GM12878 (cell line): ENCODE measurements at regions not wholly inside any gene's neighbourhood (a gene's known extent, or its start where the extent isn't known, plus 50 kb on each side); places are given as distances from the start of the nearest gene placed in this dataset.

ENCODE experiments used
- ATAC-seq: fragments of 200-7000 bp; cut with Tn5 transposase; 3 replicates; pipeline ENCODE4 v1.9.1; 2020; ENCODE audit warnings: mild to moderate bottlenecking, moderate library complexity
- BruUV-seq: library from RNA; stranded (reverse); fragments of 400-500 nt; replicated peaks from 2 replicates; lab custom pipeline; 2021; lab: Mats Ljungman, UMichigan
- CTCF ChIA-PET: fragments of 300-600 bp; sonication (Branson Sonifier 250); formaldehyde crosslinking; extraction: SDS; loops from one replicate; lab custom pipeline; 2021; ENCODE audit warnings: inconsistent platforms; lab: Yijun Ruan, JAX
- POLR2A ChIA-PET: fragments of 350-600 bp; formaldehyde crosslinking; extraction: SDS; loops from one replicate; lab custom pipeline; 2021; ENCODE audit warnings: inconsistent platforms; lab: Charles Lee
- RAD21 ChIA-PET: fragments of 300-600 bp; sonication (Branson Sonifier 250); formaldehyde crosslinking; loops from one replicate; lab custom pipeline; 2023; ENCODE audit warnings: antibody characterized with exemption; ENCODE audit not compliant: unreplicated experiment; lab: Charles Lee
- SMC1A ChIA-PET: fragments of 300-600 bp; sonication (Branson Sonifier 250); formaldehyde crosslinking; loops from one replicate; lab custom pipeline; 2023; ENCODE audit not compliant: unreplicated experiment, uncharacterized antibody; lab: Charles Lee
- DNase-seq: peaks from one replicate; pipeline ENCODE4 v3.0.0-alpha.2; 2011; ENCODE audit warnings: low read depth, low spot score
- FAIRE-seq: peaks from 3 replicates; lab custom pipeline; 2011; peaks lifted over from hg19 to GRCh38; lab: Jason Lieb, UNC
- H2AFZ ChIP-seq: 2 replicates; pipeline ENCODE4 v1.6.0; 2011; ENCODE audit warnings: low read depth, low read length, control low read depth; ENCODE audit not compliant: control insufficient read depth
- H3K27ac ChIP-seq: 2 replicates; pipeline ENCODE4 v1.5.1; 2011; ENCODE audit warnings: control low read depth; ENCODE audit not compliant: control insufficient read depth, insufficient read depth
- H3K27me3 ChIP-seq, 2 experiments: replicated peaks in 1 of 2; 2 replicates each; pipeline versions ENCODE4 v1.6.0 to v1.6.1; 2011; ENCODE audit warnings: low read length in 1 of 2; ENCODE audit not compliant: control insufficient read depth in 2 of 2, insufficient read depth in 2 of 2
- H3K36me3 ChIP-seq, 2 experiments: 2 replicates each; pipeline ENCODE4 v1.5.1; 2011; ENCODE audit warnings: low read length in 1 of 2; ENCODE audit not compliant: control insufficient read depth in 2 of 2, insufficient read depth in 2 of 2
- H3K4me1 ChIP-seq: 2 replicates; pipeline ENCODE4 v1.6.1; 2011; ENCODE audit warnings: mild to moderate bottlenecking, low read length, moderate library complexity, mixed read lengths; ENCODE audit not compliant: control insufficient read depth, insufficient read depth
- H3K4me2 ChIP-seq: 2 replicates; pipeline ENCODE4 v1.6.0; 2011; ENCODE audit warnings: control low read depth; ENCODE audit not compliant: control insufficient read depth, insufficient read depth
- H3K4me3 ChIP-seq: fragments of 200-600 bp; sonication (generic); 2 replicates; pipeline ENCODE4 v1.5.1; 2016
- H3K79me2 ChIP-seq: 2 replicates; pipeline ENCODE4 v1.6.0; 2011; ENCODE audit warnings: low read length; ENCODE audit not compliant: control insufficient read depth, insufficient read depth
- H3K9ac ChIP-seq: 2 replicates; pipeline ENCODE4 v1.8.0; 2011; ENCODE audit warnings: low read length, control low read depth, mixed read lengths; ENCODE audit not compliant: control insufficient read depth, insufficient read depth
- H3K9me3 ChIP-seq: replicated peaks from 3 replicates; pipeline ENCODE4 v1.5.1; 2011; ENCODE audit warnings: mild to moderate bottlenecking, low read length; ENCODE audit not compliant: control insufficient read depth, insufficient read depth
- H4K20me1 ChIP-seq: 2 replicates; pipeline ENCODE4 v1.6.0; 2011; ENCODE audit not compliant: control insufficient read depth, insufficient read depth
- BCL11A ChIP-seq: IDR thresholded peaks from 2 replicates; pipeline ENCODE4 v1.6.1; 2011; ENCODE audit warnings: low read depth, low read length
- E4F1 ChIP-seq: fragments of 450-650 bp; IDR thresholded peaks from 2 replicates; pipeline ENCODE4 v1.6.1; 2018; ENCODE audit warnings: borderline replicate concordance, mild to moderate bottlenecking; ENCODE audit not compliant: partially characterized antibody
- EED ChIP-seq: sonication (generic); IDR thresholded peaks from 2 replicates; pipeline ENCODE4 v1.6.1; 2016; ENCODE audit warnings: antibody characterized with exemption, low read depth
- ETV6 ChIP-seq, 2 experiments: fragments of 450-650 bp in 1 of 2; IDR thresholded peaks in 1 of 2; conservative IDR thresholded peaks in 1 of 2; 2 replicates each; pipeline ENCODE4 v1.6.1; 2014; ENCODE audit warnings: antibody characterized with exemption in 1 of 2, borderline replicate concordance in 1 of 2, low read depth in 1 of 2, mild to moderate bottlenecking in 1 of 2, moderate library complexity in 1 of 2
- IKZF1 ChIP-seq: fragments of 450-650 bp; conservative IDR thresholded peaks from 2 replicates; pipeline ENCODE4 v1.6.1; 2017; ENCODE audit warnings: antibody characterized with exemption, mild to moderate bottlenecking
- NBN ChIP-seq: fragments of 450-650 bp; IDR thresholded peaks from 2 replicates; pipeline ENCODE4 v1.6.1; 2016
- POLR2A ChIP-seq: IDR thresholded peaks from 2 replicates; pipeline ENCODE4 v1.6.1; 2011; ENCODE audit warnings: low read depth, mild to moderate bottlenecking, low read length
- SIN3A ChIP-seq: IDR thresholded peaks from 2 replicates; pipeline ENCODE4 v1.6.1; 2012; ENCODE audit warnings: low read depth, low read length, improper control_type of control experiment
- SKIL ChIP-seq: fragments of 450-650 bp; IDR thresholded peaks from 2 replicates; pipeline ENCODE4 v1.6.1; 2017; ENCODE audit warnings: mild to moderate bottlenecking, low read depth, inconsistent platforms; ENCODE audit not compliant: poor library complexity, severe bottlenecking
- SMAD1 ChIP-seq: fragments of 450-650 bp; IDR thresholded peaks from 2 replicates; pipeline ENCODE4 v1.6.1; 2018; ENCODE audit warnings: mild to moderate bottlenecking, low read depth; ENCODE audit not compliant: partially characterized antibody
- SUPT20H ChIP-seq: IDR thresholded peaks from 2 replicates; pipeline ENCODE4 v1.6.1; 2011; ENCODE audit warnings: low read depth, mild to moderate bottlenecking, low read length, moderate library complexity, borderline replicate concordance; ENCODE audit not compliant: control insufficient read depth
- SUZ12 ChIP-seq: fragments of 200-600 bp; sonication (generic); IDR thresholded peaks from one replicate; pipeline ENCODE4 v1.6.1; 2018; ENCODE audit warnings: antibody characterized with exemption, mild to moderate bottlenecking; ENCODE audit not compliant: unreplicated experiment
- WRNIP1 ChIP-seq: IDR thresholded peaks from 2 replicates; pipeline ENCODE4 v1.6.1; 2011; ENCODE audit warnings: low read depth, low read length, improper control_type of control experiment, borderline replicate concordance
- ZNF592 ChIP-seq: fragments of 450-650 bp; IDR thresholded peaks from 2 replicates; pipeline ENCODE4 v1.6.1; 2017; ENCODE audit warnings: mild to moderate bottlenecking, moderate library complexity
- ZSCAN29 ChIP-seq: fragments of 450-650 bp; IDR thresholded peaks from 2 replicates; pipeline ENCODE4 v1.6.1; 2017; ENCODE audit warnings: mild to moderate bottlenecking, moderate library complexity
- WGBS: methylation state at CpG from one replicate; pipeline ENCODE4 v1.1.6; 2016; ENCODE audit warnings: low lambda C conversion rate; ENCODE audit not compliant: insufficient replicate concordance, insufficient coverage; ENCODE audit errors: missing lambda C conversion rate; 5-methylcytosine and 5-hydroxymethylcytosine counted together
- in situ Hi-C: fragments of 300-500 bp; cut with MboI; formaldehyde crosslinking; loops from 9 replicates; pipeline ENCODE4 v1.14.3; 2018; ENCODE audit warnings: mixed read lengths
- intact Hi-C: fragments of 100-400 bp; cut with micrococcal nuclease; formaldehyde crosslinking; loops from one replicate; pipeline ENCODE4 v1.14.2; 2022; ENCODE audit not compliant: unreplicated experiment

GRCh38 chr16:85188822-85189672, 76.8 kb upstream of the CIBAR2 start:
- H3K9ac ChIP-seq, result no peak overlapping the region
- H4K20me1 ChIP-seq, result no peaks in the 10 kb centered on the region
- ChIA-PET SMC1A (interaction anchor here (1.3 kb wide), 1 partner anchor 38 kb away, joined by 5 read pairs; no protein-coding TSS in a partner anchor), CTCF (interaction anchor here (0.9 to 1.3 kb wide), 2 partner anchors 57 to 63 kb away, joined by 5 read pairs; no protein-coding TSS in a partner anchor), POLR2A (interaction anchor here (0.5 kb wide), 1 partner anchor 487 kb away, joined by 3 read pairs; no protein-coding TSS in a partner anchor), RAD21 (no interaction called here)
- no peak overlapping the region for H3K4me2 ChIP-seq
- in situ Hi-C loops (no loop called here), intact Hi-C loops (no loop called here)
- H3K27ac ChIP-seq, result no peak overlapping the region
- ATAC-seq (no peak), DNase-seq (no peak), FAIRE-seq (no peak)
- no peaks in the 10 kb centered on the region for H3K79me2 ChIP-seq
- peaks cover 0 to 1% of the 10 kb centered on the region in 2 experiments; a peak in 1 of 4 replicates for H3K36me3 ChIP-seq
- no peaks in the 10 kb centered on the region for H3K27me3 ChIP-seq
- no peak overlapping the region for H3K4me3 ChIP-seq
- TF ChIP-seq WRNIP1 (no peak), ZSCAN29 (no peak), BCL11A (no peak), SUPT20H (no peak), SUZ12 (no peak), POLR2A (no peak), SIN3A (no peak), NBN (no peak), SMAD1 (no peak), ZNF592 (no peak), IKZF1 (no peak), E4F1 (no peak), SKIL (no peak), ETV6 (conservative IDR thresholded peaks at IDR 0.05 in 1 of 2, IDR thresholded peaks at IDR 0.05 in 1 of 2; ENCODE audit: borderline replicate concordance in 1 of 2, low read depth in 1 of 2) (no peak), EED (no peak)
- H3K4me1 ChIP-seq, result no peaks in the 10 kb centered on the region
- H3K9me3 ChIP-seq, result peaks cover 4% of the 10 kb centered on the region; the same call in 1 of the 3 replicates
- 84% methylated on average over 3 of the region's 3 CpGs for WGBS
- no peak overlapping the region for H2AFZ ChIP-seq
- no TSS peak for BruUV-seq
